Transverse colon (tissue), 4 donors: ENCODE measurements at regions not wholly inside any gene's neighbourhood (a gene's known extent, or its start where the extent isn't known, plus 50 kb on each side); places are given as distances from the start of the nearest gene placed in this dataset.

Experiments
- POLR2AphosphoS5 ChIP-seq, 3 donors: sonication (generic); formaldehyde crosslinking; IDR thresholded peaks; one replicate each; pipeline ENCODE4 v1.6.1; 2016; ENCODE audit warnings: antibody characterized with exemption in 3 of 3
- TF ChIP-seq, protein P1 (sequence below), 5 experiments: fragments of 200-600 bp in 3 of 5; fragments of 450-650 bp in 2 of 5; sonication (generic) in 3 of 5; IDR thresholded peaks; 1 replicate in 2 of 5; 2 replicates in 3 of 5; pipeline ENCODE4 v1.5.1; 2016 to 2017; ENCODE audit warnings: antibody characterized with exemption in 5 of 5, inconsistent platforms in 3 of 5, mild to moderate bottlenecking in 2 of 5, moderate library complexity in 1 of 5

DNA sequence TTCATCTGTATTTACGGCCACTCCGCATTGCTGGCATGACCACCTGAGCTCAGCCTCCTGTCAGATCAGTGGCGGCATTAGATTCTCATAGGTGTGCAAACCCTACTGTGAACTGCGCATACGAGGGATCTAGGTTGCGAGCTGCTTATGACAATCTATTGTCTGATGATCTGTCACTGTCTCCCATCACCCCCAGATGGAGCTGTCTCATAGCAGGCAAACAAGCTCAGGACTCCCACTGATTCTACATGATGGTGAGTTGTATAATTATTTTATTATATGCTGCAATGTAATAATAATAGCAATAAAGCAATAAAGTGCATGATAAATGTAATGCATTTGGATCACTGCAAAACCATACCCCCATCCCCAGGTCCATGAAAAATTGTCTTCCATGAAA lies 1172.9 kb upstream of the AUTS2 start:
- TF ChIP-seq, protein P1, sequence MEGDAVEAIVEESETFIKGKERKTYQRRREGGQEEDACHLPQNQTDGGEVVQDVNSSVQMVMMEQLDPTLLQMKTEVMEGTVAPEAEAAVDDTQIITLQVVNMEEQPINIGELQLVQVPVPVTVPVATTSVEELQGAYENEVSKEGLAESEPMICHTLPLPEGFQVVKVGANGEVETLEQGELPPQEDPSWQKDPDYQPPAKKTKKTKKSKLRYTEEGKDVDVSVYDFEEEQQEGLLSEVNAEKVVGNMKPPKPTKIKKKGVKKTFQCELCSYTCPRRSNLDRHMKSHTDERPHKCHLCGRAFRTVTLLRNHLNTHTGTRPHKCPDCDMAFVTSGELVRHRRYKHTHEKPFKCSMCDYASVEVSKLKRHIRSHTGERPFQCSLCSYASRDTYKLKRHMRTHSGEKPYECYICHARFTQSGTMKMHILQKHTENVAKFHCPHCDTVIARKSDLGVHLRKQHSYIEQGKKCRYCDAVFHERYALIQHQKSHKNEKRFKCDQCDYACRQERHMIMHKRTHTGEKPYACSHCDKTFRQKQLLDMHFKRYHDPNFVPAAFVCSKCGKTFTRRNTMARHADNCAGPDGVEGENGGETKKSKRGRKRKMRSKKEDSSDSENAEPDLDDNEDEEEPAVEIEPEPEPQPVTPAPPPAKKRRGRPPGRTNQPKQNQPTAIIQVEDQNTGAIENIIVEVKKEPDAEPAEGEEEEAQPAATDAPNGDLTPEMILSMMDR (IDR thresholded peaks at IDR 0.05) = no peak
- no peak for TF ChIP-seq POLR2AphosphoS5 (IDR thresholded peaks at IDR 0.05)
